ENCODE measurements at regions not wholly inside any gene's neighbourhood (a gene's known extent, or its start where the extent isn't known, plus 50 kb on each side); places are given as distances from the start of the nearest gene placed in this dataset.
"Not testable (repeated sequence)": the region's sequence is repeated elsewhere in the genome, so short reads cannot be mapped to it uniquely, and the experiment has no call there.

- DNase-seq (ENCODE audit: low spot score), result not testable (repeated sequence)
These were observed 101.6 kb upstream of the PZP start for GRCh38 chr12:9309749-9310148.

DNA sequence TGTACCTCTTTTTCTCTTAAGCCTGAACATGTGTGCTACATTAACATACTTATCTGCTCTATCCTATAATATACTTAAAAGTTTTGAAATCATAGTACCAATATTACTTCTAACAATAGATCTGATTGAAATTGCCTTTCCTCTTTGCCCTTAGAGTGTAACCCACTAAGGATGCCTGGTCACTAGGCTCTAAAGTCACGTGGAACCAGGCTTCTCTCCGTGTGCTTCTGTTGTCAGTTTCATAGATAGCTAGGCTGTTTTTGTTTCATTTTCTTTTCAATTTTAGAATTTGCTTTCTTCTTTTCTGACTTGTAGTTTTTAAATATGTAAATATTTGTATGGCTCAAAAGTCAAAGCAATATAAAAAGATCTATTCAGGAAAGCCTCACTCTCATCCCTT is 100.5 kb upstream of the PZP start:
- DNase-seq (ENCODE audit: low spot score), result not testable (repeated sequence)

GRCh38 chr12:9308163-9308562 is 100.0 kb upstream of the PZP start:
- DNase-seq (ENCODE audit: low spot score), result not testable (repeated sequence)

DNA sequence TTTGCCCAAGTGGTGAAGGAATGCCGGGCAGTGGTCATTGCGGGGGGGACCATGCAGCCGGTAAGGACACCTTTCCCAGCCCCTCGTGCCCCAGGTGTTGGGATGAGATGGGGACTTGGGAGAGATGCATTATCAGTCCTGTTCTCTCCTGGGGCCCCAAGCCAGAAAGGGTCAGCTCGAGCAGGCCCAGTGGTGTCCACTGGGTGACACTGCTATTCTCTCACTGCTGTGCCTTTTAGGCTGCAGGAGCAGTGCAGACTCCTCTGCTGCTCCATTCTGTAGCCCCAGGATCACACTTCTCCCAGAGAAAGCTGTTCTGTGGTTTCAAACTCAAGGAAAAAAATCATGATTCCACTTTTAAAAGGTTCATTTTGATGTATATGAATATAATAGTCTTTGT is 99.1 kb upstream of the PZP start:
- not testable (repeated sequence) for DNase-seq (ENCODE audit: low spot score)

DNA sequence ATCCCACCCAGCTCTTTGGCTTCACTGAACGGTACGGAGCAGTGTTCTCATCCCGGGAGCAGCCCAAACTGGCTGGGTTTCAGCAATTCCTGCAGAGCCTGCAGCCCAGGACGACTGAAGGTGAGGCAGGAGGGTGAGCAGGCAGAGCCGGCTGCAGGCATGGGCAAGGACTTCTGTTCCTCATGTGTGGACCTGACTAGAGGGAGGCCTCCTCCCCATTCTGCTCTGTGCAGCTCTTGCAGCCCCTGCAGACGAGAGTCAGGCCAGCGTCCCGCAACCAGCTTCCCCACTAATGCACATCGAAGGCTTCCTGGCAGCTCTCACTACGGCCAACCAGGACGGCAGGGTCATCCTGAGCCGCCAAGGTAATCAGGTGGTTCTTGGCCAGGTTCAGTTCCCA is 97.8 kb upstream of the PZP start:
- not testable (repeated sequence) for DNase-seq (ENCODE audit: low spot score)

DNA sequence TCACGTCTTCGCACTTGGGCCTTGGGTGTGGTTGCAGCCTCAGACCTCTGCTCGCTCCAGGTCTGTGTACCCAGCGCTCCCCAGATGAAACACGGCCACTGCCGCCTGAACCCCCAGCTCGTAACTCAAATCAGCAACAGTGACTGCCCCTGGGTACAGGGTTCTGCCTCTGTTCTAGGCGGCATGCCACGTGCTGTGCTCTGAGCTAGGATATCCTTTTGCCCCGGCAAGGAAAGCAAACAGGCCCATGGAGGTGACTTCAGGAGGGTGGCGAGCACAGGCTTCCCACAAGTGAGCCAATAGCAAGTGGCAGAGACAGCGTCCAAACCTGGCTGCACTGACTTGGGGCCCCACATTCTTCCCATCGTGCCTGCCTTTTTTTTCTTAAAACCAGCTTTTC is 96.3 kb upstream of the PZP start:
- not testable (repeated sequence) for DNase-seq (ENCODE audit: low spot score)

GRCh38 chr12:9295872-9296271 is 87.7 kb upstream of the PZP start:
- DNase-seq (ENCODE audit: low spot score), result not testable (repeated sequence)

GRCh38 chr12:9294072-9294620 is 86.0 kb upstream of the PZP start:
- not testable (repeated sequence) for DNase-seq (ENCODE audit: low spot score)

- DNase-seq (ENCODE audit: low spot score), result not testable (repeated sequence)
These were observed 85.2 kb upstream of the PZP start for GRCh38 chr12:9293391-9293790.

GRCh38 chr12:9289984-9290383 is 81.8 kb upstream of the PZP start:
- DNase-seq (ENCODE audit: low spot score), result not testable (repeated sequence)

GRCh38 chr12:9284724-9285123 is 76.5 kb upstream of the PZP start:
- DNase-seq (ENCODE audit: low spot score), result not testable (repeated sequence)

- DNase-seq (ENCODE audit: low spot score), result not testable (repeated sequence)
These were observed 76.0 kb upstream of the PZP start for GRCh38 chr12:9284197-9284596.

GRCh38 chr12:9283346-9284095 is 75.3 kb upstream of the PZP start:
- peak; percentile 70 for DNase-seq (ENCODE audit: low spot score)

DNA sequence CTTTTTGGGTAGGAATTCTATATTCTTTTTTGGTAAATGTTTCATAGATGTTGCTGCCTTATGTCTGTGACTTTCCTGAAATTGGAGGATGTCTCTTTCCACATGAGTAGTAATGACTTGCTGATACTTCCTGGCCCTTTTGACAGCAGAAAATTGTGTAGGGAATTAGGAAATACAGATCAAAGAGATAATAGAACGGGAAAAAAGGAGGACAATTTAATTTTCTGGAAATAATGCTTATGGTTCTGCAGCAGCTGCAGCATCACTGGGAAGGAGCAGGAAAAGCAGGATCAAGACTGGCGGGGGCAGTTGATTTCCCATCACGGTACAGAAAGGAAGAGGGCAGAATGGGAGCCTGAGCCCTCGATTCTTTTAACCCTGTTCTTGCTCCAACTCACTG is 68.8 kb upstream of the PZP start:
- DNase-seq (ENCODE audit: low spot score), result no peak

GRCh38 chr12:9273276-9273675 is 65.1 kb upstream of the PZP start:
- DNase-seq (ENCODE audit: low spot score), result no peak

- DNase-seq (ENCODE audit: low spot score), result no peak
These were observed 63.7 kb upstream of the PZP start for GRCh38 chr12:9271875-9272274.

DNA sequence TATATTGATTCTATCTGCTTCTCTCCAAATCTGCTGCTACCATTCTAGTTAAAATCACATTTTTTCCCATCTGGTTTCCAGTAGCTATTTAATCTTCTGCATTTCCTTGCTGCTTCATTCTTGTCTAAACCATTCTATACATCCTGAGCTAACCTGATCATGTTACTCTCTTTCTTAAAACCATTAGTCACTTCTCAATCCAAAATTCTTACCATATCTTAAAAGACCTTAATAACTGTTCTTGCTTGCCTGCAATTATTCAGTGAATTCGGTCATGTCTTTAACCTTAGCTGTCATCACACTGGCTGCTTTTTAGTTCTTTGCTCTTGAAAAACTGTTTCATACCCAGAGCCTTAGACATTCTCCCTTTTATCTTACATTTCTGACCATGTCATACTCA is 56.4 kb upstream of the PZP start:
- no peak for DNase-seq (ENCODE audit: low spot score)

DNA sequence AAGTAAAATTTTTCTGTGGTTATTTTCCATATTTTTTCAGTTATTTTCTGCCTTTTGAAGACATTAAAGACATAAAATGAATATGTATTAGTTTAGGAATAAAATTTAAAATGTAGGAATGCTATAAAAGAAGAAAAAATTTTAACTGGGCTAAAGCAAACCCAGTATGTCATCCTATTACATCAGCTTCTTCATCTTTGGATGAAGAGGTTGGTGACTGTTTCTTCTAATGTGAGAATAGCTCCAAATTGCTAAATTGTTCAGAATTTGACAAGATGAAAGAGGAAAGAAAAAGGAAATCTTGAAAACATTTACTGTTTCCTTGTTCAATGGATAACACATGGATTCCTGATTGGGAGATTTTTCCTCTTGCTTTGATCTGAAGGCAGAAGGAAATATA is 52.7 kb upstream of the PZP start:
- DNase-seq (ENCODE audit: low spot score), result no peak

DNA sequence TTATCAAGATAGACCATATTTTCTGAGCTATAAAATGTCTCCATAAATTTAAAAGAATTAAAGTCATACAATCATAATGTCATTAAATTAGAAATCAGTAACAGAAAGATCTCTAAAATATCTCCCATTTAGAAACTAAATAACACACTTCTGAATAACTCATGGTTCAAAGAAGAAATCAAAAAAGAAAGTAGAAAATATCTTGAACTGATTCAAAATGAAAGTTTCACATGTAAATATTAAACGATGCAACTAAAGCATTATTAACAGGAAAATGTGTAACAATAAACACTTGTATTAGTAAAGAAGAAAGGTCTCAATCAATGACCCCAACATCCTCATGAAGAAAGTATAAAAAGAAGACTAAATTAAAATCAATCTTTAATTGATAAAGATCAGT is 50.5 kb upstream of the PZP start:
- DNase-seq (ENCODE audit: low spot score), result no peak

Data from mucosa of gallbladder (tissue), 1 donor.